Hematopoietic multipotent progenitor cell treated with erythropoietin and hydrocortisone succinate and interleukin-3 and kit ligand, for 6 days (in vitro differentiated cells): ENCODE measurements at regions not wholly inside any gene's neighbourhood (a gene's known extent, or its start where the extent isn't known, plus 50 kb on each side); places are given as distances from the start of the nearest gene placed in this dataset.
"Not testable (repeated sequence)": the region's sequence is repeated elsewhere in the genome, so short reads cannot be mapped to it uniquely, and the experiment has no call there.

Experiments used
- DNase-seq: peaks from one replicate; pipeline ENCODE4 v3.0.0-alpha.2; 2015

GRCh38 chr6:158920311-158920905, 79.6 kb downstream of the RSPH3 start:
- no peak for DNase-seq

- DNase-seq = no peak
Measured at GRCh38 chr6:158919865-158920264, 80.1 kb downstream of the RSPH3 start.

- DNase-seq = no peak
Measured at GRCh38 chr6:158916617-158917016, 83.4 kb downstream of the RSPH3 start.

GRCh38 chr6:158914923-158915322, 85.1 kb downstream of the RSPH3 start:
- no peak for DNase-seq

GRCh38 chr6:158913580-158913979, 86.4 kb downstream of the RSPH3 start:
- DNase-seq = no peak

GRCh38 chr6:158912655-158913054, 87.3 kb downstream of the RSPH3 start:
- DNase-seq = no peak

- no peak for DNase-seq
Measured at GRCh38 chr6:158911746-158912480, 88.1 kb downstream of the RSPH3 start.

GRCh38 chr6:158910484-158911440, 89.2 kb downstream of the RSPH3 start:
- no peak for DNase-seq

GRCh38 chr6:158909938-158910337, 90.1 kb downstream of the RSPH3 start:
- DNase-seq = no peak

GRCh38 chr6:158908606-158909005, 89.4 kb upstream of the EZR start:
- no peak for DNase-seq

- no peak for DNase-seq
Measured at GRCh38 chr6:158907931-158908330, 88.8 kb upstream of the EZR start.

GRCh38 chr6:158906926-158907325, 87.8 kb upstream of the EZR start:
- DNase-seq = no peak

GRCh38 chr6:158905277-158905676, 86.1 kb upstream of the EZR start:
- DNase-seq = peak; percentile 26

- DNase-seq = no peak
Measured at GRCh38 chr6:158903801-158904200, 84.6 kb upstream of the EZR start.

GRCh38 chr6:158900663-158901312, 81.6 kb upstream of the EZR start:
- DNase-seq = no peak

- no peak for DNase-seq
Measured at GRCh38 chr6:158897236-158897635, 78.1 kb upstream of the EZR start.

GRCh38 chr6:158895661-158896060, 76.5 kb upstream of the EZR start:
- no peak for DNase-seq

- DNase-seq = no peak
Measured at GRCh38 chr6:158894193-158894592, 75.0 kb upstream of the EZR start.

GRCh38 chr6:158892266-158892665, 73.1 kb upstream of the EZR start:
- DNase-seq = no peak

GRCh38 chr6:158891560-158891959, 72.4 kb upstream of the EZR start:
- not testable (repeated sequence) for DNase-seq

GRCh38 chr6:158888171-158888570, 69.0 kb upstream of the EZR start:
- DNase-seq = not testable (repeated sequence)

GRCh38 chr6:158886346-158886977, 67.3 kb upstream of the EZR start:
- not testable (repeated sequence) for DNase-seq

GRCh38 chr6:158881884-158882283, 62.7 kb upstream of the EZR start:
- DNase-seq = peak; percentile 82
